Common myeloid progenitor, CD34-positive (primary cell): ENCODE measurements at regions not wholly inside any gene's neighbourhood (a gene's known extent, or its start where the extent isn't known, plus 50 kb on each side); places are given as distances from the start of the nearest gene placed in this dataset.

ENCODE experiments used
- CTCF ChIA-PET: fragments of 350-600 bp; sonication (Branson Sonifier 250); formaldehyde crosslinking; loops from one replicate; lab custom pipeline; 2021; ENCODE audit warnings: antibody characterized with exemption; lab: Charles Lee
- POLR2A ChIA-PET: fragments of 350-600 bp; sonication (Branson Sonifier 250); formaldehyde crosslinking; loops from one replicate; lab custom pipeline; 2021; ENCODE audit warnings: antibody characterized with exemption; lab: Charles Lee
- DNase-seq, 3 donors: peaks; one replicate each; pipeline versions ENCODE4 v3.0.0 to v3.0.0-alpha.2; 2013
- H3K27ac ChIP-seq, 2 experiments: 1 replicate in 1 of 2; 2 replicates in 1 of 2; pipeline ENCODE4 v1.7.0; 2013; ENCODE audit warnings: inconsistent platforms in 2 of 2, low read length in 2 of 2, mild to moderate bottlenecking in 2 of 2, low read depth in 1 of 2, moderate library complexity in 1 of 2; ENCODE audit not compliant: severe bottlenecking in 2 of 2, insufficient read depth in 1 of 2, poor library complexity in 1 of 2
- H3K27me3 ChIP-seq, 5 experiments: replicated peaks in 2 of 5; 1 replicate in 3 of 5; 2 replicates in 2 of 5; pipeline versions ENCODE4 v1.6.1 to v1.7.0; 2013; ENCODE audit warnings: low read length in 4 of 5, mild to moderate bottlenecking in 2 of 5, moderate library complexity in 2 of 5, inconsistent platforms in 1 of 5; ENCODE audit not compliant: insufficient read depth in 5 of 5, control insufficient read depth in 4 of 5
- H3K36me3 ChIP-seq, 4 experiments: 1 replicate in 2 of 4; 2 replicates in 2 of 4; pipeline versions ENCODE4 v1.6.1 to v1.7.0; 2013; ENCODE audit warnings: low read length in 3 of 4, control low read depth in 1 of 4, mild to moderate bottlenecking in 1 of 4; ENCODE audit not compliant: control insufficient read depth in 4 of 4, insufficient read depth in 4 of 4
- H3K4me1 ChIP-seq, 4 experiments: 1 replicate in 3 of 4; 2 replicates in 1 of 4; pipeline versions ENCODE4 v1.6.1 to v1.7.1; 2013; ENCODE audit warnings: low read length in 3 of 4, mild to moderate bottlenecking in 3 of 4, control low read depth in 1 of 4, inconsistent platforms in 1 of 4, moderate library complexity in 1 of 4; ENCODE audit not compliant: control insufficient read depth in 4 of 4, insufficient read depth in 4 of 4; ENCODE audit errors: control extremely low read depth in 1 of 4
- H3K4me3 ChIP-seq, 7 experiments: 1 replicate in 4 of 7; 2 replicates in 3 of 7; pipeline versions ENCODE4 v1.5.1 to v1.7.0; 2013; ENCODE audit warnings: mild to moderate bottlenecking in 7 of 7, low read length in 6 of 7, moderate library complexity in 6 of 7, inconsistent platforms in 2 of 7, low read depth in 2 of 7, control low read depth in 1 of 7; ENCODE audit not compliant: insufficient read depth in 4 of 7, control insufficient read depth in 1 of 7; ENCODE audit errors: extremely low read depth in 1 of 7
- H3K9me3 ChIP-seq, 5 experiments: 1 replicate in 4 of 5; 2 replicates in 1 of 5; pipeline versions ENCODE4 v1.6.1 to v1.7.1; 2013; ENCODE audit warnings: low read length in 4 of 5, mild to moderate bottlenecking in 2 of 5, inconsistent platforms in 1 of 5, low read depth in 1 of 5, moderate library complexity in 1 of 5; ENCODE audit not compliant: control insufficient read depth in 4 of 5, insufficient read depth in 2 of 5; ENCODE audit errors: control extremely low read depth in 1 of 5
- WGBS: methylation state at CpG from one replicate; pipeline ENCODE4 v1.1.5; 2013; ENCODE audit not compliant: insufficient coverage; 5-methylcytosine and 5-hydroxymethylcytosine counted together

- POLR2A ChIA-PET: no interaction called here
- CTCF ChIA-PET: no interaction called here
- 61% methylated on average over 12 of the region's 15 CpGs for WGBS
These were observed 1155.9 kb downstream of the TBC1D22A start for GRCh38 chr22:47918276-47918921.

GRCh38 chr22:47914481-47915097, 1152.1 kb downstream of the TBC1D22A start:
- H3K4me3 ChIP-seq: no peak overlapping the region
- DNase-seq: no peak
- CTCF ChIA-PET: no interaction called here
- WGBS: 88% methylated on average over 10 of the region's 15 CpGs
- H3K27me3 ChIP-seq: no peaks in the 10 kb centered on the region
- peaks cover 0 to 4% (median 0%) of the 10 kb centered on the region in 4 experiments for H3K4me1 ChIP-seq
- POLR2A ChIA-PET: no interaction called here
- H3K9me3 ChIP-seq: peaks cover 0 to 10% (median 3%) of the 10 kb centered on the region in 5 experiments
- H3K36me3 ChIP-seq: no peaks in the 10 kb centered on the region
- H3K27ac ChIP-seq: no peak overlapping the region

More at GRCh38 chr22:47918276-47918921, 1155.9 kb downstream of the TBC1D22A start:
- no peaks in the 10 kb centered on the region for H3K27me3 ChIP-seq
- no peak overlapping the region for H3K4me3 ChIP-seq
- no peaks in the 10 kb centered on the region for H3K36me3 ChIP-seq
- no peak overlapping the region for H3K27ac ChIP-seq
- peaks cover 0 to 4% (median 0%) of the 10 kb centered on the region in 4 experiments for H3K4me1 ChIP-seq
- peak in 2 of 3 donors; percentile 12 to 25 for DNase-seq
- H3K9me3 ChIP-seq: peaks cover 0 to 1% (median 0%) of the 10 kb centered on the region in 5 experiments

- no peak overlapping the region for H3K4me3 ChIP-seq
- H3K27ac ChIP-seq: no peak overlapping the region
- CTCF ChIA-PET: no interaction called here
- no peaks in the 10 kb centered on the region for H3K4me1 ChIP-seq
- H3K9me3 ChIP-seq: peaks cover 0 to 6% (median 0%) of the 10 kb centered on the region in 5 experiments
- 89% methylated on average over 9 of the region's 9 CpGs for WGBS
- H3K36me3 ChIP-seq: no peaks in the 10 kb centered on the region
- DNase-seq: no peak
- H3K27me3 ChIP-seq: no peaks in the 10 kb centered on the region
- POLR2A ChIA-PET: no interaction called here
These were observed 1140.3 kb downstream of the TBC1D22A start for GRCh38 chr22:47902646-47903180.

GRCh38 chr22:47901911-47902310, 1139.5 kb downstream of the TBC1D22A start:
- ChIA-PET CTCF (no interaction called here), POLR2A (no interaction called here)
- H3K4me3 ChIP-seq: no peak overlapping the region
- WGBS: 96% methylated on average over 6 of the region's 6 CpGs
- no peak overlapping the region for H3K27ac ChIP-seq
- peaks cover 0 to 6% (median 0%) of the 10 kb centered on the region in 5 experiments for H3K9me3 ChIP-seq
- H3K36me3 ChIP-seq: no peaks in the 10 kb centered on the region
- no peaks in the 10 kb centered on the region for H3K4me1 ChIP-seq
- no peaks in the 10 kb centered on the region for H3K27me3 ChIP-seq
- no peak for DNase-seq

GRCh38 chr22:47899894-47900293, 1137.4 kb downstream of the TBC1D22A start:
- Histone ChIP-seq H3K36me3 (no peaks in the 10 kb centered on the region), H3K27ac (no peak overlapping the region), H3K4me1 (no peaks in the 10 kb centered on the region), H3K4me3 (no peak overlapping the region), H3K27me3 (no peaks in the 10 kb centered on the region), H3K9me3 (peaks cover 0 to 4% (median 0%) of the 10 kb centered on the region in 5 experiments)
- 94% methylated on average over 8 of the region's 8 CpGs for WGBS
- no peak for DNase-seq
- ChIA-PET POLR2A (no interaction called here), CTCF (no interaction called here)

- no CpG with 5 or more reads among the region's 3 CpGs for WGBS
- Histone ChIP-seq H3K4me3 (no peak overlapping the region), H3K27me3 (no peaks in the 10 kb centered on the region), H3K27ac (no peak overlapping the region), H3K9me3 (peaks cover 0 to 6% (median 1%) of the 10 kb centered on the region in 5 experiments), H3K36me3 (no peaks in the 10 kb centered on the region), H3K4me1 (no peaks in the 10 kb centered on the region)
- POLR2A ChIA-PET: no interaction called here
- DNase-seq: no peak
- CTCF ChIA-PET: no interaction called here
These were observed 1136.5 kb downstream of the TBC1D22A start for GRCh38 chr22:47898946-47899345.

GRCh38 chr22:47891609-47892008, 1129.2 kb downstream of the TBC1D22A start:
- Histone ChIP-seq H3K4me1 (no peaks in the 10 kb centered on the region), H3K4me3 (no peak overlapping the region), H3K27me3 (peaks cover 0 to 4% (median 0%) of the 10 kb centered on the region in 5 experiments), H3K9me3 (peaks cover 0 to 10% (median 4%) of the 10 kb centered on the region in 5 experiments), H3K36me3 (no peaks in the 10 kb centered on the region), H3K27ac (no peak overlapping the region)
- POLR2A ChIA-PET: no interaction called here
- 83% methylated on average over 2 of the region's 6 CpGs for WGBS
- CTCF ChIA-PET: no interaction called here
- DNase-seq: no peak
